NCI-H1092 treated with DMSO at 0.1 percent for 48 hours (cell line): ENCODE measurements at regions not wholly inside any gene's neighbourhood (a gene's known extent, or its start where the extent isn't known, plus 50 kb on each side); places are given as distances from the start of the nearest gene placed in this dataset.
A peak's percentile ranks its signal among the peaks of the same experiment; 100 is the strongest.

Source experiments
- DNase-seq: peaks from one replicate; lab custom pipeline; 2025; lab: John Stamatoyannopoulos, UW

- no peak for DNase-seq
Observed at GRCh38 chr3:34239875-34240274, 441.4 kb downstream of the PDCD6IP start.

DNA sequence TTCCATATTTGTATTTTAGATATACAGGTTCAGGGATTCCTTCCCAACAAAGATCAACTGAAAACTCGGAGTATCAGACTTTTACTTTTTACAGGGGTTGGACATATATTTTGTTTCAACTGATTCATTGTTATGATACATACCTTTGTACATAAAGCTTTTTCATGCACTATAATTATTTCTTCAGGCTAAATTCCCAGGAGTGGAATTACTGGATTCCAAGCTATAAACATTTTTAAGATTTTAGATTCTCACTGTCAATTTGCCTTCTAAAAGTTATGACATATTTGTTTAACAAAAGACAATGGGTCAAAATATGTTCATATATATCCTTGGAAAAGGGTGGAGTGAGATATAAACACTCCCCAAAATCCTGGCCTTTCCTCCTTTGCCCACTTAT, 449.0 kb downstream of the PDCD6IP start:
- DNase-seq = no peak

- no peak for DNase-seq
Observed at GRCh38 chr3:34248352-34248751, 449.9 kb downstream of the PDCD6IP start.

DNA sequence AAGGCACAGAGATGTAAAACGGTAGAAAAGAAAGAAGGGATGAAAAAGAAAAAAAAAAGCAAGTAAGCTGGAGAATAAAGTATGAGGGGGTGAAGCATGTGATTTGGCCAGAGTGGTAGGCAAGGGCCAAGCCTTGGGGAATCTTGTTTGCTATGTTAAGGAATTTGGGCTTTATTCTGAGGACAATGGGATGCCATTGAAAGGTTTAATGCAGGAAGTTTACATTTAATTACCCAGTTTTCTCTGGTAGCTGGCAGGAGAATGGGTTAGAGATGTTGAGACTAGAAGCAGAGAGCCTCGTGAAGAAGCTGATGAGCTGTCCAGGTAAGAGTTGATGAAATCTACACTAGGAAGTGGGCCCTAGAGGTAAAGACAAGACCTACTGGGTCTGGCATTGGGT, 455.9 kb downstream of the PDCD6IP start:
- DNase-seq = no peak

DNA sequence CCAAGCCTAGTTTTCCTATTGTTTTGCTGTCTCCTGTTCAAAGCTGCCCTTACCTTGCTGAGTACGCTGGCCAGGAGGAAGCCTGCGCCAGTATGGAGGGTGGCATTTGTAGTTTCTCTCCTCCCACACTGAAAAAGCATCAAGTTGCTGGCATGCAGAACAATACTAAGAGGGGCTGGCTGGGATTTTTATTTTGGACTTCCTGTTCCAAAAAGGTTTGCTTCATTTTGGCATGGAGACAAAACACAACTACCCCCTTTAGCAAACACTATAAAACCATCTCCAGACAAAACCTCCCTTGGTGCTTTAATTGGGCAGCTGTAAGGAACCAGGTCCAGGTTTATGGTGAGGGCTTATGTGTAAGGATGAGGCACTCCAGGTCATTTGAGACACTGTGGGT, 457.6 kb downstream of the PDCD6IP start:
- peak; percentile 95 for DNase-seq

DNA sequence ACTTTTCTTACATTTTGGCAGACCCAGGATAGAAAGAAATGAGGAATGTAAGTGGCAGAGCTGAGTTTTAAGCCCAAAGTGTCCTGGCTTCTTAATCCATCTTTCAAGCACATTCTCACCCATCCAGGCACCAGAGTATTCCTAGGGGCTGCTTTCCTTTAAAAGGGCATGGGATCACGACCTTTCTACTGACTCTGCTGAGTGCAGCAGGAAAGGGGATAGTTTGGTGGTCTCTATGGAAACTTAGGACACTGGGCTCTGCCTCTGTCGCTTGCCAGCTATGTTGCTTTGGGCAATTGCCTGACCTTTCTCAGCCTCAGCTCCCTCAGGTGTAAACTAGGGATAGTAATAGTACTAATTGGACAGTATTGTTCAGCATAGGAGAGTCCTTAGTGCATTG, 458.4 kb downstream of the PDCD6IP start:
- DNase-seq = no peak

DNA sequence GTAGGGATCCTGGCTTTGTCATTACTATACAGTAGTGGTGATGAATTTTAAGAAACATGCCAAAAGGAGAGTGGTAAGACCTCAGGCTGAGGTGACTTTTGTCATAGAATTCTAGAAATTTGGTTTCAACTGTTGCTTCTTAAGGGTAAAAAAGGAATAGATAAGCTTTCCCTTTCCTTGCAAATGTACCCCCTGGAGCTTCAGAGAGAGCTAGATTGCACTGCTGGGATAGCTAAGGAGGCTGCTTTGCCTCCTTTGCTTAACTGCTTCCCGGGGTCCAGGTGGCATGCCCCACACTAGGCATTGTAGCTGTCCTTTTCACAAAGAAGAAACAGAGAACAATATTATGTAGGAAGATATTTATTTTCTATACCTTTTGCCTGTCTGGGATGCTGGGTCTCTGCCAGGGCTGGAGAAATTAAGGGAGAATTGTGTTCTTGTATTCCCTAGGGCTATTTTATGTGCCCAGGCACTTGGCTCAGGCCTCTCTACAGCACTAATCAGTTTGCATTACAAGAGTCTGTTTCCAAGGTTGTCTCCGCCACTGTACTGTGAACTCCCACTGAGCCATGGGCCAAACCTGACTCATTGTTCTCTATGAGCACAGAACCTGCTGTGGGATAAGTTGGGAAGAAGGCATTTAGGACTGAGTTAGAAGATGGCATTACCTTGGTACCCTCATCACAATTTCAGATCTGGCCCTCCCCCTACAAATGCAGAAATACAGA, 460.0 kb downstream of the PDCD6IP start:
- DNase-seq = peak; percentile 57

GRCh38 chr3:34260271-34261000, 462.0 kb downstream of the PDCD6IP start:
- DNase-seq = peak; percentile 28

- DNase-seq = no peak
Observed at GRCh38 chr3:34261001-34261385, 462.6 kb downstream of the PDCD6IP start.

DNA sequence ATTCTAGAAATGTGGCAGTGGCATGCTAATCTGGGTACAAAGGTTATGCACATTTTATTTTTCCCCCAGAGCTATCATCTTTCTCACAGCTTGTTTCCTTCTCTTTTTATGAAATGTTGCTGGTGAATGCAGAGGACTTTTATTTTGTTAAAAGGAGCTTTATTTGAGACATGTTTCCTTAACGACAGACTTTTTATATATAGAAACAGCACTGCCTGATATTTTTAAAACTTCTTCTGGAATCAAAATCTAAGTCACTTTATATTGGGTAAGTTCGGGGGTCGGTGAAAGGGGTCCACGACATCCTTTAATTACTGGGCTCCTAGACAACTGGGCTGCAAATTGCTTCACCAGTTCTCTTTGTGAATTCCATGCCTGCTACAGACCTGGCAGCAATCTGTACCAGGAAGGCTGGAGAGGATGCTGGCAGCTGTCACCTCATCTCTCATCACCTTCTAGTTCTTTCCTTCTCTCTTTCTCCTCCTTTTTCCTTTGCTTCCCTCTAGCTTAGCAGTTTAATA, 464.7 kb downstream of the PDCD6IP start:
- no peak for DNase-seq

- no peak for DNase-seq
Observed at GRCh38 chr3:34264337-34265041, 466.1 kb downstream of the PDCD6IP start.

DNA sequence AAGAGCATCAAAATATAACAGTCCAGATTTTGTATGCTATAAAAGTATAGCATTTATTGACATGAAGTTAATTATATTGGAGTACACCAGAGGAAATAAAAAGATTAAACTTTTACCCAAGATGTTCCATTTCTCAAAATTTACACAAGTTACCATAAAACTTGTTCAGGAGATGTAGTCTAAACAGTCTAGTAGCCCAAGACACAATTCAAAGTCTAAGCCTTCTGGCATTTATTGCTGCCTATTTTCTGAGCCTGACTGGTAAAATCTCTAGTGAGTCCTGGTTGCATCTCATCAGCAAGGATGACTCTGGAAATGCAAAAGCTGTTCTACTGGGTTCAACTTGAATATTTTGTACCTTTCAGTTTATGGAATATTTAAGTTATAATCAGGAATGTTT, 468.7 kb downstream of the PDCD6IP start:
- no peak for DNase-seq

DNA sequence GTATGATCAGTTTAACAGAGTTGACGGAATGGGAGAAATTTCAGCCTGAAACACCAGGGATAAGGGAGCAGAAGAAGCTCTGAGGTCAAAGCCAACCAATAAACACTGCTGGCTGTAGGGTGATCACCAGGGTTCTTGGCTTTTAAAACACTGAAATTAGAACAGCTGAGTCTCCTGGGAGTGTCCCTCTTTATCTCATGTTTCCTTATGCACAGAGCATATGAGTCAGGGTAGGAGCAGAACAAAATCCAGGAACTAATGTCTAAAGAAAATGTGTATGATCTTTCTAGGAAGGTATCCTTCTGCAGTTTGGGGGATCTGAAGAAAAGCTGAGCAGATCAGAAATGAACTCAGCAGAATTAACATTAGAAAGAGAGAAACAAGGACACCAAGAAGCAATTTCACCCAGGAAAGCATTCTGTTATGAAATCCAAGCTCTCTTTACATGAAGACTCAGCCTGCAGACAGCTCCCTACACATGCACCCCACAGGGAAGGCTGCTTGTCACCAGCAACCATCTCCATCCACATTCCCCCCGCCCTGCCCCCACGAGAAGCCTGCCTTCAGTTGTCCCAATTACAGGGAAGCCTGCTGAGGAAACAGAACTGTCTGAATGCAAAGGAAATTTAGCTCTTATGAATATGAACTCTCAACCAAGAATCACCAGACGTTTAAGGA, 469.7 kb downstream of the PDCD6IP start:
- DNase-seq = no peak

DNA sequence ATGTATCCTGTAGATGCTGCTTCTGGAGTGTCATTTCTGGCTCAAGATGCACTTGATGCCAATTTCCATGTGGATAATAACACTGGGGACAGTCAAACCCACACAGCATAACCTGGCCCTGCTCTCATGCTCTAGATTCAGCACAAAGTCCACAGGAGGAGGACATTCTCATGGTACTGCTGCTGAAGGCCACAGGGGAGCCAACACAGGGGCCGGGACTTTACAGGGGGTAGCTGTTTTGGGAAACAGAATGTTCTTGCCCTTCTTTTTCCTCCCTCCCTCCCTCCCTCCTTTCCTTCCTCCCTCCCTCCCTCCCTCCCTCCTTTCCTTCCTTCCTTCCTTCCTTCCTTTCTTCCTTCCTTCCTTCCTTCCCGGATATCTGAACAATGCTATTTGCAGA, 477.4 kb downstream of the PDCD6IP start:
- no peak for DNase-seq

- DNase-seq = no peak
Observed at GRCh38 chr3:34276342-34276741, 477.9 kb downstream of the PDCD6IP start.

DNA sequence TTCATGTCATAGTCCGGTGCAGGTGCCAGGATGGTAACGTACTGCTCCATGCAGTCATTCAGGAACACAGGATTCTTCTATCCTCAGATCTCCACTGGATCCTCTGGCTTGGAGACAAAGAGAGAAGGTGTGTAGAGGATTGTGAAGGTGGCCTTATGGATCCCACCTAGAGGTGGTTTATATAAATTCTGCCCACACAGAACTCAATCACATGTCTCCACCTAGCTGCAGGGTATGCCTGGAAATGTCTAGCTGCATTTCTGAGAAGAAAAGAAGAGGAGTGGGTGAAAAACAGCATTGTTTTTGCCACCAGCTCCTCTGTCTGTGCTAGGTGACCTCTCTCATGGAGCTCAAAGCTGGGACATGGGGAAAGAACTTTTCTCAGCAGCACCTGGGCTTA, 478.7 kb downstream of the PDCD6IP start:
- no peak for DNase-seq

DNA sequence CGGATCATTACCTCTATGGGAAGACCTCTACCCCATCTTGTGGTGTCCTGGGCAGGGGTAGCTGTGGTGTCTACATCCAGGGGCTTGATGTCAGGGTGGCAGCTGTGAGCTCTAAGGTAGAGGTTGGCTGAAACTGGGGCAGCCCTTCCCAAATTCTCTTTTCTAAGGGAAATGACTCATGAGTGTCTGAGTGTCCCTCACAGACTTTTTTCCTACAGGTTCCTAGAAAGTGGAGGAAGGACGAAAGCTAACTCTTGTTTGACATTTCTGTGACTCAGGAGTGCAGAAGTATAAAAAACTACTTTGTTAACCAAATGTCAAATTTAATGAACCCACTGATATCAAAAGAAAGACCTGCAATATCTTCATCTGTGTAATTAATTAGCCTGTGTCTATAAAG, 481.5 kb downstream of the PDCD6IP start:
- no peak for DNase-seq

GRCh38 chr3:34283751-34284150, 485.3 kb downstream of the PDCD6IP start:
- DNase-seq = no peak

DNA sequence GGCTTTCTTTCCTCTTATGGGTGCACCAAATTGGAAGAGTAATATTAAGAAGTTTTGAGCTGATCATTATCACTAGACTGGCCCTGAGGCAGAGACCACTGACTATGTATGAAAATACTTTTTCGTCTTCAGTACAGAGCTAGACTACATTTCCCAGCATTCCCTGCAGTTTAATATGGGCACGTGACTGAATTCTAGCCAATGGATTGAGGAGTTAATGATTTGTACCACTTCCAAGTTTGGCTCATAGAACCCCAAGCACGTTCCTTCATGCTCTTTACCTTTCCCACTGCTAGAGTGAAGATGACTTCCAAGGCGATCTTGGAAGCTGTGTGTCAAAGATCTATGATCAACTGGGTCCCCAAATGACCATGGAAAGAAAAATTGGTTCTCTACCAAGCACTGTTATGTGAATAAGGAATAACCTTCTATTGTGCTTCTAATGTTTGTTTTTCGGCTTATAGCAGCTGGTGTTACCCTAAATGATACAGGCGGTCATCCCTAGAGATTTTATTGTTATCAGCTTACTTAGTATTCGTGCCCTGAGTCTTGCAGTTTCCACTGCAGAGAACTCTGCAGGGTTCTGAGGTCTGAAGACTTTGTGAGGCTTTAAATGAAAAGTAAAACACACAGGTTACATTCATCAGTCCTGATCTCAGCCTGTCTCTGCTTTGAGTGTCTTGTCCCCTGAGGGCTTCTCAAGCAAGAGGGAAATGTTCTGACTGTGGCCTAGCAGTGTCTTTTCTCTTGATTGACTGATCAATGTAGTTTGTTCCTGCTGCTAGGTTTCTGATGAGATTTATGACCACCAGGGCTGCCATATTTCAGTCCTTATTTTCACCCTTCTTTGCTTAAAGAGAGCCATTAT, 486.8 kb downstream of the PDCD6IP start:
- DNase-seq = no peak

GRCh38 chr3:34285827-34286188, 487.4 kb downstream of the PDCD6IP start:
- DNase-seq = no peak

- DNase-seq = no peak
Observed at GRCh38 chr3:34292605-34293300, 494.3 kb downstream of the PDCD6IP start.
